ENCODE measurements at regions not wholly inside any gene's neighbourhood (a gene's known extent, or its start where the extent isn't known, plus 50 kb on each side); places are given as distances from the start of the nearest gene placed in this dataset.

- in situ Hi-C loops (cut with MboI): no loop called here
- TF ChIP-seq ZNF76 (CRISPR knock-in tag; IDR thresholded peaks at IDR 0.05; ENCODE audit: borderline replicate concordance) (no peak), ZNF561 (CRISPR knock-in tag; conservative IDR thresholded peaks at IDR 0.05) (no peak), NCOA1 (IDR thresholded peaks at IDR 0.05; ENCODE audit: low read depth) (no peak), ZNF217 (CRISPR knock-in tag; IDR thresholded peaks at IDR 0.05) (no peak), TBP (optimal IDR thresholded peaks at IDR 0.05; ENCODE audit: low read depth, low read length) (no peak), ZHX1 (conservative IDR thresholded peaks at IDR 0.05; ENCODE audit: low read length) (no peak), FUS (optimal IDR thresholded peaks at IDR 0.05; ENCODE audit: low read depth, low read length) (no peak), FOXP1 (CRISPR knock-in tag; IDR thresholded peaks at IDR 0.05) (no peak), PREB (CRISPR knock-in tag; IDR thresholded peaks at IDR 0.05) (no peak), EGR1 (conservative IDR thresholded peaks at IDR 0.05) (no peak), CREB3L1 (IDR thresholded peaks at IDR 0.05; ENCODE audit: borderline replicate concordance, low read depth) (no peak), KDM2B (CRISPR knock-in tag; IDR thresholded peaks at IDR 0.05) (no peak), PHF8 (IDR thresholded peaks at IDR 0.05; ENCODE audit: borderline replicate concordance, low read length) (no peak), SRSF3 (IDR thresholded peaks at IDR 0.05; ENCODE audit: insufficient read depth, low read length) (no peak), ZNF280A (IDR thresholded peaks at IDR 0.05; ENCODE audit: low read depth, partially characterized antibody) (no peak), TRIM25 (IDR thresholded peaks at IDR 0.05; ENCODE audit: borderline replicate concordance) (no peak)
These were observed 183.6 kb downstream of the SHOX2 start for GRCh38 chr3:157922614-157923013.

More at GRCh38 chr3:157922614-157923013, 183.6 kb downstream of the SHOX2 start:
- Histone ChIP-seq H3K27ac (ENCODE audit: extremely low read depth, low read depth, low read length) (no peak overlapping the region), H3K27me3 (ENCODE audit: control insufficient read depth in 2 of 2, insufficient read depth in 2 of 2, low read length in 2 of 2) (peaks cover 0 to 13% of the 10 kb centered on the region in 2 experiments; a peak in 2 of 5 replicates), H3K79me2 (ENCODE audit: control insufficient read depth, insufficient read depth, low read length) (no peaks in the 10 kb centered on the region), H3K9me3 (replicated peaks; ENCODE audit: control insufficient read depth, insufficient read depth, low read depth, low read length) (no peaks in the 10 kb centered on the region), H2AFZ (ENCODE audit: low read depth, low read length) (no peak overlapping the region), H4K20me1 (replicated peaks; ENCODE audit: control insufficient read depth, insufficient read depth, low read length) (no peaks in the 10 kb centered on the region), H3K4me2 (ENCODE audit: insufficient read depth, low read length) (no peak overlapping the region), H3K9ac (ENCODE audit: insufficient read depth in 1 of 2, low read depth in 2 of 2, low read length in 2 of 2) (no peak overlapping the region), H3K4me1 (replicated peaks in 1 of 2; ENCODE audit: control insufficient read depth in 2 of 2, insufficient read depth in 2 of 2, low read length in 2 of 2) (no peaks in the 10 kb centered on the region), H3K9me1 (ENCODE audit: control insufficient read depth, insufficient read depth, low read length) (no peaks in the 10 kb centered on the region), H3K4me3 (no peak overlapping the region), H3K36me3 (ENCODE audit: control insufficient read depth, insufficient read depth, low read length) (no peaks in the 10 kb centered on the region)
- intact Hi-C loops (cut with micrococcal nuclease): no loop called here
- POLR2A ChIA-PET: no interaction called here
- CTCF ChIA-PET (ENCODE audit: low intra/inter-chr PET ratio): no interaction called here
- FAIRE-seq (no peak), DNase-seq (ENCODE audit: extremely low read depth in 1 of 4, low spot score in 3 of 4) (no peak), ATAC-seq (no peak)
- no TSS peak for BruUV-seq (replicated peaks)
- 0% methylated on average over 1 of the region's 1 CpG for WGBS (ENCODE audit: insufficient coverage, low coverage, missing lambda C conversion rate)
